ENCODE measurements at regions not wholly inside any gene's neighbourhood (a gene's known extent, or its start where the extent isn't known, plus 50 kb on each side); places are given as distances from the start of the nearest gene placed in this dataset.

DNA sequence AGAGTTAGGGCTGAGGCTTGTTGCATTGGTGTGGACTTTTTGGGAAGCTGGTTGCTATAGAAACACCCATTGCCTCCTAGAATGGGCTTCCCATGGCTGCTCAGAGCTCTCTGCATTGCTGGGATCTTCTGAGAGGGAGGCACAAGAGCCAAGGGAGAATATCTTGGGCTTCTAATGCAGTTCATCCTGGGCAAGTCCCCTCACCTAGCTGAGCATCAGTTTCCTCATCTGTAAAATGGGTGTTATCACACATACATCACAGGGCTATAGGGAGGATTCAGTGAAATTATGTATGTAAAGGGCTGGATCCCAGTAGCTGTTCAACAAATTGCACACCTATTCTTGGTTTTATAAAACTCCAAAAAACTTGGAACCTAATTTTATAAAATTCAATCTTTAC lies 106.1 kb upstream of the ALDH1B1 start:
- no peak for DNase-seq (ENCODE audit: low spot score)

DNA sequence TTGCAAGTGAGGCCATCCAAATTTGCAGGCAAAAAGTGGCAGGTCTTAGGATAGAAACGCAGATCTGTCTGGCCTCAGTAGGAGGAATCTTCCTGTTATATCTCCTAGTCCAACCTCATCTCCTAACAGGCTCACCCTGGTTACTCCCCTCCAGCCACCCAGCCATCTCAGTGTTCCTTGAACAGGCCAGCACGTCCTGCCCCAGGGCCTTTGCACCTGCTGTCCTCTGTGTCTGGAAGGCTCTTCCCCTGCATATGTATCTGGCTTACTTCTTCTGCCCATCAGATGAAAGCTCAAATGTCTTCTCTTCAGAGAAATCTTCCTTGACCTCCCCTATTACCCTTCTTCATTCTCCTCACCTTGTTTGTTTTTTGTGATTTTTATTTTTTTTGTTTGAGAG lies 107.3 kb upstream of the ALDH1B1 start:
- no peak for DNase-seq (ENCODE audit: low spot score)

DNA sequence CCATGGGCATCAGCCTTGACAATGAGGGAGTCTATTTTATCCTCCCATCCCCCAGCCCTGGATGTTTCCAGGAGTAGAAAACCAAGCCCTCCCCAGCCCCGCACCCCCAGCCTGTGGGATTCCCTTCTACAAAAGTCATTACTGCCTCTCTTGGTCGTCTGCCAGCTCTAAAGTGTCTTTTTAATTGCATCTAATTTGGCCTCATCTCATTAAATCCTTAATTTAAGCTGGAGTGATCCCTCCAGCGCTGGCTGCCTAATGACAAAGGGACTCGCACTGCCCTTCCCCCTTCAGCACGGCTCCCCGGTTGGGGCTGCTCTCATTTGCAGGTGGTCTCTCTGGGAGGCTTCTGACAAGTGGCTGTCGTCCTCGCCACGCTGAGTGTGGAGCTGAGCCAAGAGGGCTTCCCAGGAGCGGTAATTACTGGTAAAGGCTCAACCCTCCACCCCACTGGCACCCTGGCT lies 107.9 kb upstream of the ALDH1B1 start:
- no peak for DNase-seq (ENCODE audit: low spot score)

DNA sequence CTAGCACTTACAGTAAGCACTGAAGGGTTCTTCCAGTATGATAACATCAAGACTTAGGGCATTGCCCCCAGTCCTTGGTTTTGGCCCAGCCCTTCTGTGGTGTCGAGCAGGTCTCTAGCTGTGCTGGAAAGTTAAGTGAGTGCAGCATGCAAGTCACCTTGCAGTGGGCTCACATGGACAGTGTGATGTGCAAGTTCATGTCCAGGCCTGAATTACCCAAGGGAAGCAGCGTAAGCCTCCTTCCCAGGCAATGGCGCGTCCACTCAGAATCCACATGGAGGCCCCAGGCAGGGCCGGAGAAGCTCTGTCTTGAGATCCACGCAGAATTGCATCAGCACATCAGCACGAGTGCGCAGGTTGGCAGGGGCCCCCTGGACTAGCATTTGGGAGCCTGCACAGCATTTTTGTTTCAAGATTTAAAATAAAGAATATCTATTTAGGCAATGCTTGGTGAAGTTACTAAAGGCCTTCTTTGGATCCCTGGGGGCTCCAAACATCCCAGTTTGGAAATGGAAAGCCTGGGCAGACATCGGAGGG lies 108.4 kb upstream of the ALDH1B1 start:
- no peak for DNase-seq (ENCODE audit: low spot score)

DNA sequence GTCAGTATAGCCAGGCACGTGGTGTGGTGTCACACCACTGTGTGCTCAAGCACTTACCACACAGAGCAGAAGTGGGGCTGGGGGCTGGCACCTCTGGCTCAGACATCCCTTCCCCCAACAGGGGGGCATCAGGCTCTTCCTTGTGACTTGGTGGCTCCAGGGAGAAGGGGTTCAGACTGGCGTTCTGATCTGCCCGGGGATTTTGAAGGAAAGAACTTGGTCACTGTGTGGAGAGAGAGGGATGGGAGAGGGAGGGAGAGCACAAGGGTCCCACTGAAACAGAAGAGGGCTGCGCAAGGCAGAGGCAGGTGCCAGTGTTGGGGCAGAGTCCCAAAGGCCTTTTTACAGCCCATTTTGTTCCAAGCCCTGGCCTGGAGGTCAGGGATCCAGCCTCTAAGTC lies 109.7 kb upstream of the ALDH1B1 start:
- DNase-seq (ENCODE audit: low spot score): no peak

DNA sequence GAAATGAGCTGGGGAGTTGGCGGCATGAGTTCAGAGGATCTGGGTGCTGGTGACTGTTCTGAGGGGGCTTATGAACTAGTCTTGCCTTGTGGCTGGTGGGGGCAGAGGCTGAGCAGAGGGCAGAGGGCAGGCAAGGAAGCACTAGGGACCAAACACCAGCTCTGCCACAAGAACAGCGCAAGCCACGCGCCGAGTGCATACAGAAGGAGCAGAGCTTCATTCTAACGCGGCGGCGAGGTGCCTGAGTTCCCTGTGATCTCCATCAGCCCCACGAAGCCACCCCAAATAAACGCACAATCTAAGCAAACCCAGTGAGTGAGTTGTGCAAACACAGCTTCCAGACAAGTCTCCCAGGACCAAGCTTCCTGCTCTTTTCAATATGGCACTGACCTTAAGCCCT lies 110.6 kb upstream of the ALDH1B1 start:
- DNase-seq (ENCODE audit: low spot score): no peak

DNA sequence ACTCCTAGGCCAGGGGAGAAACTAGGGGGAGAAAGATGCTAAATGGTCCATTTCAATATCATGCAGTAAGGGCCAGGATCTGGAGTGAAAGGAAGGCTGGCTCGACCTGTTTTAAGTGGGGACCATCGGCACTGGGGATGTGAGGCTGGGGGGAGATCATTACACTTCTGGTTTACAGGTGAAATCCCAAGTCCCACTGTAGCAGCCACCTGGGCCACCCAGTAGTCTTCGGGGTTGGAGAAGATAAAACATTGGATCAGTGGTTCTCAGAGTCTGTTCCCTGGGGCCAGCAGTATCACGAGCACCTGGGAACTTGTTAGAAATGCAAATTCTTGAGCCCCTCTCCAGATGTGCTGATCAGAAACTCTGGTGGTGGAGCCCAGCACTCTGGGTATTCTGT lies 111.3 kb upstream of the ALDH1B1 start:
- no peak for DNase-seq (ENCODE audit: low spot score)

DNA sequence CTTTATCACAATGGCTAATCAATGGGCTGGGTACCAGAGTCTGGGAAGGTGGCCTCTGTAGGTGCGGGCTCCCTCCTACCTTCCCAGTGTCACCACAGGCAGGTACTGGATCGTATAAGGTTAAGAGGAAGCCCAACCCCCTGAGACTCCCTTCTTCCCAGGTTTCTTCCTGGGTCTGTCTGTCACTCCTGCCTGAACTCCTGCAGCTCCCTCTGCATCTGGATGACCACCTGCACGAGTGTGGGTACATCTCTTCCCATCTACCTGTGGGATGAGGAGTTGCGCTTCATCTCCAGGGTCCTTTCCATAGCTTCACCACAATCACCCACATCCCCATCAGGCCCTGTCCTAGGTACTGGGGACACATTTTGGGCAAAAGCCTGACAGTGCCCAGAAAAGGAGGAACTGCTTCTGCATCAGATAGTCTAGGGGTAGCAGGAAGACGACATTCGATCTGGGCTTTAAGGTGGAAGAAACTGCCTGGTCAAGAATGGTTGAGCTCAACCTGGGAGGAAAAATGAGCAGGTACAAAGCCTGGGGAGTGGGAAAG lies 112.2 kb upstream of the ALDH1B1 start:
- DNase-seq (ENCODE audit: low spot score): no peak

DNA sequence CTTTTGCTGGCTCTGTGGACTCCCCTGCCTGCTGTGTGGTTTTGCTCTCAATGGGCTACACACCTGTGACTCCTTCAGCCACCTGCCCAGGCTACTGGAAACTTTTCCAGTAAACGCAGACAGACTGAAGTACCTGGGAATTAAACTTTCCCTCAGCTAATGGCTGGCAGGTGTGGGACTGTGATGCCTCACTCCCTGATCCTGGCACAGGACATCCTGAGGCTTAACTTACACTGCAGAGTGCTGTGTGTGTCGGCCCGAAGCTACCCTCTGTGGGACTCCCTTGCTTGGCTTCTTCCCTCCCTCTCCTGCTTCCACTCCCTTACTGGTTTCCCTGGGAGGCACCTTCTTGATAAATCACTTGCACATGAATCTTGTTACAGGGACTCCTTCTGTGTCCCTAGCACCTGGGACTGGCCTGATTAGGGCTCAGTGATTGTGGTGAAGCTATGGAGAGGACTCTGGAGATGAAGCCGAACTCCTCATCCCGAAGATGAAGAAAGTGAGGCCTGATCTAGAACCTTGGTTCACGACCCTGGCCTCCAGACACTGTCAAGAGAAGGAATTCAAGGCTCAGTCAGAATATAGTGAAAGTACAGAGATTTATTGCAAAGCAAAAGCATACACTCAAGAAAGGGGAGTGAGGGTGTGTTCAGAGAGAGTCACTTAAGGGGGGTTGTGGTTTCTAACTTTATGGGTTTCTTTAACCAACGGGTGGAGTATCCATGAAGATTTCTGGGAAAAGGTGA lies 113.4 kb upstream of the ALDH1B1 start:
- DNase-seq (ENCODE audit: low spot score): no peak

DNA sequence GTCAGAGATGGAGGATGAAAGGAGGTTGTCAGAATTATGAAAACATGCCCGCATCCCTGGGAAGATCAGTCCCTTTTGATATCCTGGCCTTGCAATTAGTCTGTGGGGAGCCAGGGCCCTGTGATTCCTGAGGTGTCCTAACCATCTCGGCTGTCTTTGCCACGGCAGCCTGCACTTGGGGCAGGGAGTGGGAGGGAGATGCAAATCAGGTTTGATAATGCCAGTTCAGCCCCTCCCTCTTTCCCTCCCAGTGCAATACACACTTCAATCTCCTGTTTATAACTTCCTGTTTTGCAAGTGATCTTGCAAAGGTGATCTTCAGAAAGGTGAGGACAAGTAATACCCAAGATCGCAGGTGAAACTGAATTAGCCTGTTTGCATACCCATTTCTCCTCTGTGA lies 114.0 kb upstream of the ALDH1B1 start:
- DNase-seq (ENCODE audit: low spot score): no peak

DNA sequence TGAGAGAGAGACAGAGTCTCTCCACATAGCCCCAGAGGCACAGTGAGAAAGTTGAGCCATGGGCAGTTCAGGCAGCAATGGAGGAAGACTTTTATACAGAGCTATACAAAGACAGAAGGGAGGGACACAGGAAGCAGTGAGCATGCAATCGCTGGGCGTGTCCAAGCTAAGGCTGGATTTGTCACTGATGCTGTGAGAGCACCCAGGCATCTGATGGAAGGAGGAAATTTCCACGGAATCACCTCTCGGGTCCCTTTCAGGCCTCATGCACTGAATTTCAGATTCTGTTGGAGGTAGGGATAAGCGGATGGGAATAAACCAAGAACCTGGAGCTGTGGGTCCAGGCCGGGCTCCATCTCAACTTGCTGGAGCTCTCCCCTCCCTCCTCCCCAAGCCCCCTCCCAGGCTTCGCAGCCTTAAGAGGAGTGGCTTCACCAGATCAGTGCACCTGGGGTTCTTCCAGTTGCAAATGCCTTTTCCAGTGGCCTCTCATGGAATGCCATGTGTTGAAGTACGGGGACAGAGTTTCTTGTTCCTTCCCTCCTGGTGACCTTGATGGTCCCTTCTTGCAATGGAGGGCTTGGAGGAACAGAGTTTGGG lies 114.8 kb upstream of the ALDH1B1 start:
- no peak for DNase-seq (ENCODE audit: low spot score)

DNA sequence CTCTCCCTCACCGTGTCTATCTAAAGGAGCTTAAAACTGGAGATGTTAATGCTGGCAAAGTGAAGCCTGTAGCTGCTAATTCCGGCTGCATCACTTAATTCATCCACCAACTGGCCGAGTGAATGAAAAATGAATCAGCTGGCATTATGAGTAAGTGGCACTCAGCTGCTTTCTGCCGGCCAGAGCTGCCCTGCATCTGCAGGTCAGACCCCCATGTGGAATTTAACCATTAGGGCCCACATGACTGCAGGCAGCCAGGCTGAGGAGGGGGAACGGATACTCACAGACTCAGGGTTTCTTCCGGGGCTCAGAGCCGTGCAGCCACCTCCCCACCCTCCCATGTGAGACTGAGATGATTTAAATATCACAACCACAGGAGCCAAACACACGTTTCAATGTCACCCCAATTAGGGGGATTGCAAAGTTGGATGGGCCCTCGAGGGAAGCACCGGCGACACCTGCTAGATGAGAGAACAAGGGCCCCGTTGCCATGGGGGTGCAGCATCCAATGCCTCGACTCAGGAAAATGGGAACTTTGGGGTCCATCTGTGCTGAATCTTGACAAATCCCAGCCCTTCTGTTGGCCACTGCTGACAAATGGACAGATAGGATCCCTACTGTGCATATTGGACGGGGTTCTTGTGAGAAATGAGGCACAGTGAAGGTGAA lies 115.6 kb upstream of the ALDH1B1 start:
- no peak for DNase-seq (ENCODE audit: low spot score)

DNA sequence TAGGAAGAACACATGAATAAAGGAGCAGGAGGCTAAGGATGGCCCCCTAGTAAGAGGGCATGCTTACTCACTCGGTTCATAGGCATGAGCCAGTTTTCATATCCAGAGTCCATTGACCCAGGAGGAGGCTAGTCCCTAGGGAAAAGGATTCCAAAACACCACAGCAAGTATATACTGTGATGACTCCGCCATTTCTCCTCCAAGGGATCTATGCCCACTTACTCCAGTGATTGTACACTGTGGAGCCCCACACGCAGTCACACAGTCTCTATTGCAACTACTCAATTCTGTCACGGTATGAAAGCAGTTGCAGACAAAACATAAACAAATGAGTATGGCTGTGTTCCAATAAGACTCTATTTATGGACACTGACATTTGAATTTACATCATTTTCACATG lies 117.7 kb upstream of the ALDH1B1 start:
- no peak for DNase-seq (ENCODE audit: low spot score)

DNA sequence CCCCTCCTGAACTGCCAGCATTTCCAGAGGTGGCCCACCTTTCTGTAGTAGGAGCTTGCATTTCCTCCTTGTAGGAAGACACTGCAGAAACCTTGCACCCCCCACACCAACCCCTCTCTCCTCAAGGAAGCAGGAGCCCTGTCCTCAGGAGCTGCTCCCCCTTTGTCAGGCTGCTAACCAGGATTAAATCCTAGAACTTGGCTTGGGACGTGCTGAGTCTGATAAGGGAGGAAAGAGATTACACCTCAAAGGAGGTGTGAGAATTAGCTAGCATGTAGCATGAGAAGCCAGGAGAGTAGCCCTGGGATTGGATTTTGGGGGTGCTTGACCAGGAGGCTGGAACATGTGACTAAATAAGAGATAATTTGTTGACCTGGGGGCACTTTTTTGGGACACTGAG lies 119.8 kb upstream of the ALDH1B1 start:
- DNase-seq (ENCODE audit: low spot score): no peak

DNA sequence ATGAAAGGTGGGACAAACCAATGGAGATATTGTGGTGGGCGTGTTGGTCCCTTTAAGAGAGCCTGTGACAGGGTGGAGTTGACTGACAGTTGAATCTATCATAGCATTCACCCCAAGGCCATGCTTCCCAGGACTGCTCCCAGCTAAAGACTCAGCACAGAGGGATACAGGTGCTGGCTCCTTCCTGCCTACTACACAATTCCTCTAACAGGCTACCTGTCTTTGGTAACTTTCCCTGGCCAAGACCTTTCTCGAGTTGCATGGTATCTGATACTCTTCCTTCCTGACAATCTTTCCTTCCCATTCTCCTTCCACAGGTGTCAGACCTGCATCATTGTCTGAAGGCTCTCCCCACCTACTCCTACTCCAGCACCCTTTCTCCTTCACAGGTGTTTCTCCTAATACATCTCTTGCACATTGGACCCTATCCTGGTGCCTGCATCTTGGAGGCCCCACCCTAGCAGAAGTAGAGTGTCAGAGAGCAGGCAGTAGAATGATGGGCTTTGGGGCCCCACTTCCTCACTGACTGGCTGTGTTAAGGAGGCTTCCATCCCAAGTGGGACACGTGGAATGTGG lies 120.7 kb upstream of the ALDH1B1 start:
- no peak for DNase-seq (ENCODE audit: low spot score)

DNA sequence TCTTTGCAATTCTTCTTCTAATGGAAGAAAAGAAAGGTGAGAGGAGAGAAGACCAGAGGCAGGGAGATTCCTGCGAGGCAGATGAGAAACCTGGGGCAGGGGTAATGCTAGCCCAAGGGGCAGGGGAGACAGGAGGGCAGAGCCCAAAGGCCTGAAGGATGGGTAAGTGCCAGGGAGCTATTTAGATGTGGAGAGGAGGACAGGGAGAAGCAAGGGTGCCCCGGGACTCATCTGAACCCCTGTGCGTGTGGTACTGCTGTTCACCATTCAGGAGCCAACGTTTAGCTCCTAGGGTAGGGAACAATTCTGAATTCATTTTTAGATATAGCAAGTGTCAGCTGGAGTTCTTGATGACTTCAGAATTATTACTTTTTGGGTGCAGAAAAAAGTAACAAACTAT lies 122.7 kb upstream of the ALDH1B1 start:
- no peak for DNase-seq (ENCODE audit: low spot score)

DNA sequence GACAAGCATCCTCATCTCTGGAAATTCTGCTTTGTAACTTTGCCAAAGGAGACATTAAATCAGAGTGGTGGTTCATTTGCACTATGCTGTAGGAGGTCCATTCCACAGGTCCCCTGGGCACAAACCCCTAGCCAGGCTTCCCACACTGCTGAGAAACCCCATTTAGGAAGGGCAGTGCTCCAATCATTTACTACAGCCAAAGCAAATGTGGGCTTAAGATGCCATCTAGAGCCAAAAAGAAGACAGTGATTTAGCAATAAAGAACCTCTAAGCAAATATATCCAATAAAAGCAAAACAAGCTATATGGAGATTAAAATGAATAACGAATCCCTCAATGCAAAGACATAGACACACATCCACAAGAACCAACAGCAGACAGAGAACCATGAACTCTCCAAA lies 129.0 kb upstream of the ALDH1B1 start:
- peak; percentile 33 for DNase-seq (ENCODE audit: low spot score)

DNA sequence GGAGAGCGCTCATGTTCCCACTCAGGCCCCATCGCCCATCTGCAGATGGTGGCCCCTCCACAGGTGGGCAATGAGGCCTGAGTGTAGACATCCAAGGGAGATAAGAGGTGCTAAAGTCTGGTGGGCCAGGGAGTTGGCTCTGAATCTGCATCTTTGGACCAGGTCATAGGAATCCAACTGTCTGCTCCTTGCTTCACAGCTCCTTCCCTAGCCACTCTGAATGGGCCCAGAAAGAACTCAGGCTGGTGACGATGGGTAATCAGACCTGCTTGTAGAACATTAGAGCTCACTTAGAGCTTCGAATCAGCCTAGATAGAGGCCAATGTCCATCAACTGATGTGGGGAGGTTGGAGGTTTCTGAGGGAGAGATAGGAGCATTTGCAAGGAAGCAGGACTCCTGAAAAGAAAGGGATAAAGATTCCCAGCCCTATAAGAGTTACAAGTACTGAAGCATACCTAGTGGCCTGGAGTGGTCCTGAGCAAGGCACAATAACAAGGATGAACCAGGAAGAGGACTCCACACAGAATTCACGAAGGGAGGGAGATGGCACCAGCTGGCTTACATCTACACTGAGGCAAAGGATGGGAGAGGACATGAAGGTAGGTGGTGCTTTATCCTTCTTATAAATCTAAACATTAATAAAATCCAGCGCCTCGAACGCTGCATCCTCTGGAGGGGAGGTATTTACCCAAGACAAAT lies 132.8 kb upstream of the ALDH1B1 start:
- no peak for DNase-seq (ENCODE audit: low spot score)

DNA sequence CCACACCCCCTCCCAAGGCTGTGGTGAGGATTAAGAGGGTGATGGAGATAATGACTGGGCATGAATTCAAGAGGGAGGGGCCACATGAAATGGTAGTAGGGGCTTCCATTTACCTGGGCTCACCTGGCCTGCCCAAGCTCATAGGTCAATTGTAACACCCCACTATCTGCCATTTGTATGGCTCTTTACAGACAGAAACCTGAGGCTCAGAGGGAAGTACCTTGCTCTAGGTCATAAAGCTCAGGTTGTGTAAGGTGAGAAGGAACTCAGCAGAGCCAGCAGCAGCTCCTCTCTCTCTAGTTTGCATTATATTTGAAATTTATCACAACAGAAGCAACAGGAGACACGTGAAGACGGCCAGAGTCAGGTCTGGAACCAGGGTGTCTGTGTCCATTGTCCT lies 133.4 kb upstream of the ALDH1B1 start:
- DNase-seq (ENCODE audit: low spot score): no peak

DNA sequence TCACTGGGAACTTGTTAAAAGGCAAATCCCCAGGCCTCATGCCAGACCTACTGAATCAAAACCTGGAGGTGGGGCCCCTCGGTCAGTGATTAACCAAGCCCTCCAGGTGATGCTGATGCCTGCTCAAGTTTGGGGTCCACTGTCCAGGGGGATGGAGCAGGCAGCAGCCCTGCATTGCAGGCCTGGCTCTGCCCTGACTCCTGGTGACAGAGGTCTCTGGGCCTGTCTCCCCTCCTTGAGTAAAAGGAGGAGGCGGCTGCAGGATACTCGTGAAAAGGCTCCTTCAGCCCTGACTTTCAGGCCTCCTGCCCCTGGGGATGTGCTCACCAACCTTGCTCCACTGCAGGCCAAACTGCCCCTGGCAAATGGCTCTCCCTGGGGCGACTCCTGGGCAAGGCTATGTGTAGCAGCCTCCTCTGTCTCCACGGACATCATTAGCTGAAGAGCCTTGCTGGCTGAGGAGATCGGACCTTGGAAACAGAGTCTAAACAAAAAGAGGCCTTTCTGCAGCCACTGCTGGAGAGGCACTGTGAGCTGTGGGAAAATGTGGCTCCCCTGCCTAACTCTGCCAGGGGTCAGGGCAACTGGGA lies 134.8 kb upstream of the ALDH1B1 start:
- DNase-seq (ENCODE audit: low spot score): no peak

DNA sequence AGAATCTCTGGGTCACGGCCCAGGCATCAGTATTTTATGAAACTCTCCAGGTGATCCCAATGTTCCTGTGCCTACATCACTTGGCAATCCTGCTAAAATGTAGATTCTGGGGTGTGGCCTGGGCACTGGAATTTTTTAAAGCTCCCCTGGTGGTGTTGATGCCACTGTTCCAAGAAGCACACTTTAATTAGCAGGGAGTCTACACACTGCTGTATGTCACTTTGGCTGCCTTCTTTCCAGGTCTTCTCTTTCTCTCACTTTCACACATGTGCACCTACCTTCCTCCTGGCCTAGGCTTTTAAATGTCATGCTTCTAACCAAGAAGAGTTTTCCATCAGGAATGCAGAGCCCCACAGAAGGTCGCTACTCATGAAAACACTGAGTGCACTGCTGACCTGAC lies 136.0 kb upstream of the ALDH1B1 start:
- DNase-seq (ENCODE audit: low spot score): no peak

DNA sequence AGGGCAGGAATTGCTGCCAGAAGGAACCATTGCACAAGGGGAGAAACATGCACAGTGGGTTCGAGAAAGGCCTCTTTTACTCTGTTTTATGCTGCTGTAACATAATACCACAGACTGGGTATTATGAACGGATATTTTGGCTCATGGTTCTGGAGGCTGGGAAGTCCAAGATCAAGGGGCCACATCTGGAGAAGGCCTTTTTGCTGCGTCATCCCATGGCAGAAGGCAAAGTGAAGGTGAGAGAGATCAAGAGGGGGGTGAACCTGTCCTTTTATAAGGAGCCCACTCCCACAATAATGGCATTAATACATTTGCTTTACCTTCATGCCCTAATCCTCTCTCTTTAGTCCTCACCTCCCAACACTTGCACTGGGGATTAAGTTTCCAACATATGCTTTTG lies 136.9 kb upstream of the ALDH1B1 start:
- no peak for DNase-seq (ENCODE audit: low spot score)
